ENCODE measurements at regions not wholly inside any gene's neighbourhood (a gene's known extent, or its start where the extent isn't known, plus 50 kb on each side); places are given as distances from the start of the nearest gene placed in this dataset.

DNA sequence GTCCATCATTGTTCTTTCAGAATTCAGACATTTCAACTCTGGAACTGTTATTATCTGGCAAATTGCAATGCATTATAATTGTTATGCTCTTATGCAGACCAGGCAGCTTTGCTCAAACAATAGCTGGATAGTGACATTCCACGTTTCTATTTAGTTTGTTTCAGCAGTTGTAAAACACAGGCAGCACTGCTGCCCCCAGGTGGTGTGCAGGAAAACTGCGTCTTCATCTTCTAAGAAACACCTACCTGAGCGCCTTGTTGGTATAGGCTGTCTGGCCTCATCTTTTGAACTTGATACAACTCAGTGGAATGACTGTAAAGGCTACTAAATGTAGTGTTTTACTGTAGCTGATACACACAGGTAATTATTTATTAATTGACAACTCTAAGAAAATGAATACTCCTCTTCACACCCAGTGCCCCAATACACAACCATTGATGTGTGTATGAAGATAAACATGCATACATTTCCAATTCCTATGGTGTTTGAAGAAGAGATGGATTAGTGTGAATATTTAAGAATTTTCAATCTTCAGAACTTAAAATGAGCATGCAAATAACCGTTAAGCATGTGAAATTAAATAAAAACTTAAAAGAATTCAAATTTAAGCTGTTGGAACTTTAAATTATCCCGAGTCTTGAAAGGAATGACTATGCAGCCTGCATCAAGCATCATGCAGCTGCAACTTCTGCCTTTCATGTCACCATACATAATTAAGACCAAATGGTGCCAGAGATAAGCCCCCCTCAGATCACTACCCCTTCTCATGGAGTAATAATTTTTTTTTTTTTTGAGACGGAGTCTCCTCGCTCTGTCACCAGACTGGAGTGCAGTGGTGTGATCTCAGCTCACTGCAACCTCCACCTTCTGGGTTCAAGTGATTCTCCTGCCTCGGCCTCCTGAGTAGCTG, 85.6 kb downstream of the CD8B2 start:
- WGBS, 2 experiments (ENCODE audit: low coverage in 1 of 2, low lambda C conversion rate in 2 of 2, missing lambda C conversion rate in 2 of 2), result 38 to 41% methylated on average over 8 of the region's 8 CpGs
- no peaks in the 10 kb centered on the region for H4K20me1 ChIP-seq (ENCODE audit: insufficient read depth)
- no peaks in the 10 kb centered on the region for H3K9me3 ChIP-seq (ENCODE audit: low read depth)
- no peak overlapping the region for H3K4me3 ChIP-seq
- H3K27me3 ChIP-seq (replicated peaks; ENCODE audit: insufficient read depth), result no peaks in the 10 kb centered on the region
- H3K9me2 ChIP-seq (ENCODE audit: insufficient read depth), result no peaks in the 10 kb centered on the region
- H3K4me2 ChIP-seq (ENCODE audit: unreplicated experiment), result no peak overlapping the region
- TF ChIP-seq EZH2 (IDR thresholded peaks at IDR 0.05; ENCODE audit: insufficient read depth, poor library complexity, severe bottlenecking) (no peak), EZH2phosphoT487 (IDR thresholded peaks at IDR 0.05; ENCODE audit: insufficient read depth, low read depth) (no peak)
- no peak overlapping the region for H3K9ac ChIP-seq
- no peaks in the 10 kb centered on the region for H3K79me2 ChIP-seq (ENCODE audit: insufficient read depth)
- H3K4me1 ChIP-seq (ENCODE audit: insufficient read depth), result peaks cover 8% of the 10 kb centered on the region; the same call in 1 of the 2 replicates
- H3F3A ChIP-seq (ENCODE audit: insufficient read depth), result no peaks in the 10 kb centered on the region
- in situ Hi-C loops (cut with MboI), result no loop called here
- H3K27ac ChIP-seq, result no peak overlapping the region
- H3K36me3 ChIP-seq (ENCODE audit: low read depth), result no peaks in the 10 kb centered on the region
- peak; percentile 29 for DNase-seq
- H2AFZ ChIP-seq, result no peak overlapping the region

DNA sequence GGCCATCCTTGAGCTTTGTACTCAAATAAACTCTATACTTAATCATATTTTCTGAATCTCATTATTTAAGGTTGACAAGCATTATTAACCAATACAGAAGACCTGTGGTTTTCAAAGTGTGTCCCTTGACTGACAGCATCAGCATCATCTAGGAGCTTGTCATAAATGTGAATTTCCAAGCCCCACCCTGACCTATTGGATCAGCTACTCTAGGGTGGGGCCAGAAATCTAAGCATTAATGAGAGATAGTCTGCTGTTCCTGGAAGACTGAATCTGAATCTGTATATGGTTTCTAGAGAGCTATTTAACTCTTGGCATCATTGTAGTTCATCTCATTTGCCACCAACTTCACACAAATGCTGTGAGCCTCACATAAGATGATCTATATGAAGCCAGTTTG, 86.6 kb downstream of the CD8B2 start:
- H4K20me1 ChIP-seq (ENCODE audit: insufficient read depth), result no peaks in the 10 kb centered on the region
- H3K9me3 ChIP-seq (ENCODE audit: low read depth), result no peaks in the 10 kb centered on the region
- no peak overlapping the region for H2AFZ ChIP-seq
- H3F3A ChIP-seq (ENCODE audit: insufficient read depth), result no peaks in the 10 kb centered on the region
- H3K79me2 ChIP-seq (ENCODE audit: insufficient read depth), result no peaks in the 10 kb centered on the region
- H3K27me3 ChIP-seq (replicated peaks; ENCODE audit: insufficient read depth), result no peaks in the 10 kb centered on the region
- in situ Hi-C loops (cut with MboI), result no loop called here
- DNase-seq, result no peak
- H3K36me3 ChIP-seq (ENCODE audit: low read depth), result no peaks in the 10 kb centered on the region
- no peaks in the 10 kb centered on the region for H3K9me2 ChIP-seq (ENCODE audit: insufficient read depth)
- H3K9ac ChIP-seq, result no peak overlapping the region
- H3K4me2 ChIP-seq (ENCODE audit: unreplicated experiment), result no peak overlapping the region
- H3K4me1 ChIP-seq (ENCODE audit: insufficient read depth), result peaks cover 8% of the 10 kb centered on the region; the same call in 1 of the 2 replicates
- no peak overlapping the region for H3K4me3 ChIP-seq
- H3K27ac ChIP-seq, result no peak overlapping the region
- TF ChIP-seq EZH2phosphoT487 (IDR thresholded peaks at IDR 0.05; ENCODE audit: insufficient read depth, low read depth) (no peak), EZH2 (IDR thresholded peaks at IDR 0.05; ENCODE audit: insufficient read depth, poor library complexity, severe bottlenecking) (no peak)

DNA sequence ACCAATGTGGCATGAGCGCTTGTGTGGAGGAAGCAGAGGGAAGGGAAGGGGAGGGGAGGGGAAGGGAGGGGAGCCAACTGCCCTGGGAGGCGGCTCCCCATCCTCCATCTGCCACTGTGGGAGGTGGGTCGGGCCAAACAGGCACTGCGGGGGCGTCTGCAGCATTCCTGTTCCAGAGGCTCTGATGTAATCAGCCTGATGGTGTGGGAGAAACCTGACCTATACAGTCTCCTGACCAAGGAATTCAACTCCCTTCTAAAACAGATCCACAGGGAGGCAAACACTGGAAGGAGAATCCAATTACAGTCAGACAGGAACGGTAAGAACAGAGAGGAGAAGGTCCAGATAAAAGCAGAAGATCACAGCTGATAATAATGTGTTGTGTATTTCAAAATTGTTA, 88.8 kb downstream of the CD8B2 start:
- no peaks in the 10 kb centered on the region for H3F3A ChIP-seq (ENCODE audit: insufficient read depth)
- H3K4me3 ChIP-seq, result no peak overlapping the region
- 8 to 12% methylated on average over 6 of the region's 6 CpGs for WGBS, 2 experiments (ENCODE audit: low coverage in 1 of 2, low lambda C conversion rate in 2 of 2, missing lambda C conversion rate in 2 of 2)
- H3K27ac ChIP-seq, result no peak overlapping the region
- H3K27me3 ChIP-seq (replicated peaks; ENCODE audit: insufficient read depth), result peaks cover 10% of the 10 kb centered on the region; the same call in 1 of the 2 replicates
- in situ Hi-C loops (cut with MboI), result no loop called here
- TF ChIP-seq EZH2 (IDR thresholded peaks at IDR 0.05; ENCODE audit: insufficient read depth, poor library complexity, severe bottlenecking) (no peak), EZH2phosphoT487 (IDR thresholded peaks at IDR 0.05; ENCODE audit: insufficient read depth, low read depth) (no peak)
- peak overlapping the region; percentile 37 for H3K4me2 ChIP-seq (ENCODE audit: unreplicated experiment)
- H3K9me3 ChIP-seq (ENCODE audit: low read depth), result no peaks in the 10 kb centered on the region
- H4K20me1 ChIP-seq (ENCODE audit: insufficient read depth), result no peaks in the 10 kb centered on the region
- H3K4me1 ChIP-seq (ENCODE audit: insufficient read depth), result peaks cover 8% of the 10 kb centered on the region; the same call in 1 of the 2 replicates
- H3K9me2 ChIP-seq (ENCODE audit: insufficient read depth), result no peaks in the 10 kb centered on the region
- H3K36me3 ChIP-seq (ENCODE audit: low read depth), result no peaks in the 10 kb centered on the region
- no peak overlapping the region for H3K9ac ChIP-seq
- peak overlapping the region; percentile 35; the same call in 1 of the 2 replicates for H2AFZ ChIP-seq
- peak; percentile 67 for DNase-seq
- H3K79me2 ChIP-seq (ENCODE audit: insufficient read depth), result no peaks in the 10 kb centered on the region

DNA sequence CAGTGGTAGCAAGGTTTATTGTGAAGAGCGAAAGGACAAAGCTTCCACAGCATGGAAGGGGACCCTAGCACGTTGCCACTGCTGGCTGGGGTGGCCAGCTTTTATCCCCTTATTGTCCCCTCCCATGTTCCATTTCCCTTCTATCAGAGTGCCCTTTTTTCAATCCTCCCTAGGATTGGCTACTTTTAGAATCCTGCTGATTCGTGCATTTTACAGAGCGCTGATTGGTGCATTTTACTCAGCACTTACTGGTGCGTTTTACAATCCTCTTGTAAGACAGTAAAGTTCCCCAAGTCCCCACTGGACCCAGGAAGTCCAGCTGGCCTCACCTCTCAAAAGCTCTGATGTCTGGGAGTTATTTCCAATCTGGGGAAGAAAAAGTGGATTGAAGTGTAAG, 90.1 kb downstream of the CD8B2 start:
- 77 to 81% methylated on average over 5 of the region's 5 CpGs for WGBS, 2 experiments (ENCODE audit: low coverage in 1 of 2, low lambda C conversion rate in 2 of 2, missing lambda C conversion rate in 2 of 2)
- peaks cover 16% of the 10 kb centered on the region; the same call in 1 of the 2 replicates for H3K27me3 ChIP-seq (replicated peaks; ENCODE audit: insufficient read depth)
- in situ Hi-C loops (cut with MboI), result no loop called here
- H3K9me3 ChIP-seq (ENCODE audit: low read depth), result no peaks in the 10 kb centered on the region
- no peak overlapping the region for H3K4me3 ChIP-seq
- no peak overlapping the region for H3K9ac ChIP-seq
- TF ChIP-seq EZH2phosphoT487 (IDR thresholded peaks at IDR 0.05; ENCODE audit: insufficient read depth, low read depth) (no peak), EZH2 (IDR thresholded peaks at IDR 0.05; ENCODE audit: insufficient read depth, poor library complexity, severe bottlenecking) (no peak)
- H3K4me2 ChIP-seq (ENCODE audit: unreplicated experiment), result no peak overlapping the region
- peaks cover 8% of the 10 kb centered on the region; the same call in 1 of the 2 replicates for H3K4me1 ChIP-seq (ENCODE audit: insufficient read depth)
- no peak for DNase-seq
- no peaks in the 10 kb centered on the region for H4K20me1 ChIP-seq (ENCODE audit: insufficient read depth)
- no peaks in the 10 kb centered on the region for H3K36me3 ChIP-seq (ENCODE audit: low read depth)
- H2AFZ ChIP-seq, result no peak overlapping the region
- no peaks in the 10 kb centered on the region for H3K79me2 ChIP-seq (ENCODE audit: insufficient read depth)
- H3K27ac ChIP-seq, result no peak overlapping the region
- no peaks in the 10 kb centered on the region for H3F3A ChIP-seq (ENCODE audit: insufficient read depth)
- H3K9me2 ChIP-seq (ENCODE audit: insufficient read depth), result no peaks in the 10 kb centered on the region

Data from GM23248 (cell line).